ENCODE measurements at regions not wholly inside any gene's neighbourhood (a gene's known extent, or its start where the extent isn't known, plus 50 kb on each side); places are given as distances from the start of the nearest gene placed in this dataset.

- Histone ChIP-seq H3K4me3 (replicated peaks in 1 of 3; ENCODE audit: insufficient read depth in 1 of 3, low read depth in 1 of 3, low read length in 3 of 3) (no peak overlapping the region), H3K9ac (replicated peaks; ENCODE audit: extremely low read depth, insufficient read depth, low read length) (no peak overlapping the region), H2AFZ (ENCODE audit: low read depth, low read length) (no peak overlapping the region), H3K4me2 (ENCODE audit: insufficient read depth, low read length) (no peak overlapping the region), H3K27ac (ENCODE audit: insufficient read depth, low read depth, low read length) (no peak overlapping the region), H3K36me3 (ENCODE audit: control insufficient read depth in 2 of 2, extremely low read depth in 1 of 2, insufficient read depth in 2 of 2, low read length in 2 of 2) (no peaks in the 10 kb centered on the region), H3K4me1 (ENCODE audit: control insufficient read depth, extremely low read depth, insufficient read depth, low read length) (no peaks in the 10 kb centered on the region), H3K9me3 (replicated peaks; ENCODE audit: control insufficient read depth, insufficient read depth, low read length) (no peaks in the 10 kb centered on the region), H4K20me1 (replicated peaks; ENCODE audit: control insufficient read depth, extremely low read depth, insufficient read depth, low read length) (no peaks in the 10 kb centered on the region), H3K79me2 (ENCODE audit: control insufficient read depth, insufficient read depth, low read length) (no peaks in the 10 kb centered on the region), H3K27me3 (ENCODE audit: control insufficient read depth in 2 of 2, insufficient read depth in 2 of 2, low read length in 2 of 2) (no peaks in the 10 kb centered on the region), H3K9me1 (replicated peaks; ENCODE audit: control insufficient read depth, extremely low read depth, insufficient read depth, low read length) (no peaks in the 10 kb centered on the region)
- FAIRE-seq (no peak), DNase-seq (ENCODE audit: low read depth, low spot score) (no peak)
- intact Hi-C loops (cut with micrococcal nuclease) (no loop called here), dilution Hi-C loops (cut with MboI; ENCODE audit: extremely low pct_ligation_motif_present, low sequenced_read_pairs) (no loop called here)
- TF ChIP-seq MAX (IDR thresholded peaks at IDR 0.05; ENCODE audit: insufficient read depth, insufficient read length) (no peak), FOS (IDR thresholded peaks at IDR 0.05; ENCODE audit: borderline replicate concordance, insufficient read depth, low read length) (no peak), POLR2AphosphoS5 (IDR thresholded peaks at IDR 0.05; ENCODE audit: insufficient read depth, low read depth, low read length) (no peak), JUN (IDR thresholded peaks at IDR 0.05; ENCODE audit: borderline replicate concordance, insufficient read depth, insufficient read length, low read depth) (no peak), MYC (IDR thresholded peaks at IDR 0.05; ENCODE audit: low read depth, low read length) (no peak)
- TF ChIP-seq, protein P1, sequence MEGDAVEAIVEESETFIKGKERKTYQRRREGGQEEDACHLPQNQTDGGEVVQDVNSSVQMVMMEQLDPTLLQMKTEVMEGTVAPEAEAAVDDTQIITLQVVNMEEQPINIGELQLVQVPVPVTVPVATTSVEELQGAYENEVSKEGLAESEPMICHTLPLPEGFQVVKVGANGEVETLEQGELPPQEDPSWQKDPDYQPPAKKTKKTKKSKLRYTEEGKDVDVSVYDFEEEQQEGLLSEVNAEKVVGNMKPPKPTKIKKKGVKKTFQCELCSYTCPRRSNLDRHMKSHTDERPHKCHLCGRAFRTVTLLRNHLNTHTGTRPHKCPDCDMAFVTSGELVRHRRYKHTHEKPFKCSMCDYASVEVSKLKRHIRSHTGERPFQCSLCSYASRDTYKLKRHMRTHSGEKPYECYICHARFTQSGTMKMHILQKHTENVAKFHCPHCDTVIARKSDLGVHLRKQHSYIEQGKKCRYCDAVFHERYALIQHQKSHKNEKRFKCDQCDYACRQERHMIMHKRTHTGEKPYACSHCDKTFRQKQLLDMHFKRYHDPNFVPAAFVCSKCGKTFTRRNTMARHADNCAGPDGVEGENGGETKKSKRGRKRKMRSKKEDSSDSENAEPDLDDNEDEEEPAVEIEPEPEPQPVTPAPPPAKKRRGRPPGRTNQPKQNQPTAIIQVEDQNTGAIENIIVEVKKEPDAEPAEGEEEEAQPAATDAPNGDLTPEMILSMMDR (IDR thresholded peaks at IDR 0.05; ENCODE audit: extremely low read depth in 1 of 2, insufficient read depth in 1 of 2, low read depth in 1 of 2, low read length in 2 of 2), result no peak
- CTCF ChIA-PET, result no interaction called here
- POLR2A ChIA-PET, result no interaction called here
- no TSS peak for BruUV-seq (replicated peaks)
These were observed 1016.4 kb downstream of the VRK1 start for GRCh38 chr14:97813556-97813955.

DNA sequence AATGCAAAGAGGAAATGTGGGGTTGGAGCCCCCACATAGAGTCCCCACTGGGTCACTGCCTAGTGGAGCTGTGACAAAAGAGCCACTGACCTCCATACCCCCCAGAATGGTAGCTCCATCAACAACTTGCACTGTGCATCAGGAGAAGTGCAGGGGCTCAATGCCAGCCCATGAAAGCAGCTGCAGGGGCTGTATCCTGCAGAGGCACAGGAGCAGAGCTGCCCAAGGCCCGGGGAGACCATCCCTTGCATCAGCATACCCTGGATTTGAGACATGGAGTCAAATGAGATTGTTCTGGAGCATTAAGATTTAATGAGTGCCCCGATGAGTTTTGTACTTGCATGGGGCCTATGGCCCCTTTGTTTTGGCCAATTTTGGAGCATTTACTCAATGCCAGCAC lies 1023.6 kb downstream of the VRK1 start:
- Histone ChIP-seq H3K27me3 (ENCODE audit: control insufficient read depth in 2 of 2, insufficient read depth in 2 of 2, low read length in 2 of 2) (no peaks in the 10 kb centered on the region), H2AFZ (ENCODE audit: low read depth, low read length) (no peak overlapping the region), H3K9me1 (replicated peaks; ENCODE audit: control insufficient read depth, extremely low read depth, insufficient read depth, low read length) (no peaks in the 10 kb centered on the region), H3K4me1 (ENCODE audit: control insufficient read depth, extremely low read depth, insufficient read depth, low read length) (no peaks in the 10 kb centered on the region), H3K9me3 (replicated peaks; ENCODE audit: control insufficient read depth, insufficient read depth, low read length) (no peaks in the 10 kb centered on the region), H3K36me3 (ENCODE audit: control insufficient read depth in 2 of 2, extremely low read depth in 1 of 2, insufficient read depth in 2 of 2, low read length in 2 of 2) (no peaks in the 10 kb centered on the region), H3K79me2 (ENCODE audit: control insufficient read depth, insufficient read depth, low read length) (no peaks in the 10 kb centered on the region), H3K4me3 (replicated peaks in 1 of 3; ENCODE audit: insufficient read depth in 1 of 3, low read depth in 1 of 3, low read length in 3 of 3) (no peak overlapping the region), H3K4me2 (ENCODE audit: insufficient read depth, low read length) (no peak overlapping the region), H3K9ac (replicated peaks; ENCODE audit: extremely low read depth, insufficient read depth, low read length) (no peak overlapping the region), H3K27ac (ENCODE audit: insufficient read depth, low read depth, low read length) (no peak overlapping the region), H4K20me1 (replicated peaks; ENCODE audit: control insufficient read depth, extremely low read depth, insufficient read depth, low read length) (no peaks in the 10 kb centered on the region)
- no TSS peak for BruUV-seq (replicated peaks)
- TF ChIP-seq GATA2 (IDR thresholded peaks at IDR 0.05; ENCODE audit: insufficient read depth, insufficient read length, low read depth, low read length), result no peak
- intact Hi-C loops (cut with micrococcal nuclease), result no loop called here
- dilution Hi-C loops (cut with MboI; ENCODE audit: extremely low pct_ligation_motif_present, low sequenced_read_pairs), result no loop called here
- ChIA-PET POLR2A (no interaction called here), CTCF (no interaction called here)
- FAIRE-seq, result no peak
- DNase-seq (ENCODE audit: low read depth, low spot score), result no peak
